HuH-7.5 (cell line): ENCODE measurements at regions not wholly inside any gene's neighbourhood (a gene's known extent, or its start where the extent isn't known, plus 50 kb on each side); places are given as distances from the start of the nearest gene placed in this dataset.
"Not testable (repeated sequence)": the region's sequence is repeated elsewhere in the genome, so short reads cannot be mapped to it uniquely, and the experiment has no call there.

Experiments
- DNase-seq: peaks from one replicate; pipeline ENCODE4 v3.0.0; 2011; ENCODE audit warnings: low spot score

- not testable (repeated sequence) for DNase-seq
These were observed 270.7 kb downstream of the XPNPEP1 start for GRCh38 chr10:109652612-109653011.

- no peak for DNase-seq
These were observed 273.1 kb downstream of the XPNPEP1 start for GRCh38 chr10:109650228-109650627.

DNA sequence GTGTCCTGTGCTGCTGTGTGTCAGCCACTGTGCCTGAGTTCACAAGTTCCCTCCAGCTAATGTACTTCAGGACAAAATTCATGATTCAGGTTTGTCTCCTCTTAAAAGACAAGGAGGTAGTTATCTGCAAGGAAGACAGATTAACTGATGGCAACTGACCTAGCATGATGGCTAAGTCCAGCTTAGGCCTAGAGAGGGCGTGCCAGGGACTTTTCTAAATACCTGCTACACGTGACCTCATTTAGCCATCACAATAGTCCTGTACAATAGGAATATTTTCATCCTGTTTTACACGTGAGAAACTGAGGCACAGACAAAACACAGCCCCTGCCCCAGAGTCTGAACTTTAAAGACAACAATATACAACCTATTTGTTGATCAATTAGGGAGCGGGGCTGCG lies 275.7 kb downstream of the XPNPEP1 start:
- no peak for DNase-seq

GRCh38 chr10:109633846-109634245 lies 289.5 kb downstream of the XPNPEP1 start:
- no peak for DNase-seq

DNA sequence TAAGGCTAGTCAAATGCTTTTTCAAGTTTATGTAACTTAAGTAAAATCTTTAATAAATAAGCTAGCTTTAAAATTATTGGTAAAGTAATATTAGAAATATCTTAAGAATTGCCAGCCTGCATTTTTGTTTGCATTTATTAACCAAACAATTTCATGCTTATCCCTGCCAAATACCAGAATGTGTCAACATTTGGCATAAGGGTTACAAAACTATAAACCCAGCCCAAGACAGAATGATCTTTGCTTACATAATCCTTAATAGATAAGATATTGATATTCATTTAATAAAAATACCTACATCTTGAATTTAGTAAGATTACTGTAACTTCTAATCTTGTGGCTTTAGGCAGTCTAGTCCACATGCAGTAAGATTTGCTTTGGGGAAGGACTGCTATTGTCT lies 290.3 kb downstream of the XPNPEP1 start:
- not testable (repeated sequence) for DNase-seq

DNA sequence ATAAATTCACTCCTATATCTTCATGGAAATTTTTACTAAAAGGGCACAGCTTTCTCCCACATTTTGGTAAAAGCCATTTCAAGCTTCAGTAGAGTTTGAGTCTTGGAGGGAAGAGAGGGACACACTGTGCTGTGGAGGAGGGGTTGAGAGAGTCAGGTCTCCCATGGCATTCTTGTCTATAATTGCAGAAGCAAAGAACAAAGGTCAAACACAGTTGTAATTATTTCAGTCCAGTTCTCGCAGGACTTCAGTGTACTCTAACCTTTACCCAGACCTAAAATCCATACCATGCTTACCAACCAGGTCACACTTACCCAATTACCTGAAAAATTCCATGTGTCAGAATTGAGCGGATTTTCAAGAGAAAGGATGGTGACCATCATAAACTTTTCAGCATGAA lies 298.4 kb downstream of the XPNPEP1 start:
- no peak for DNase-seq

GRCh38 chr10:109622566-109622965 lies 300.7 kb downstream of the XPNPEP1 start:
- DNase-seq = no peak

- DNase-seq = no peak
These were observed 302.9 kb downstream of the XPNPEP1 start for GRCh38 chr10:109620396-109620795.

GRCh38 chr10:109619914-109620313 lies 303.4 kb downstream of the XPNPEP1 start:
- no peak for DNase-seq

DNA sequence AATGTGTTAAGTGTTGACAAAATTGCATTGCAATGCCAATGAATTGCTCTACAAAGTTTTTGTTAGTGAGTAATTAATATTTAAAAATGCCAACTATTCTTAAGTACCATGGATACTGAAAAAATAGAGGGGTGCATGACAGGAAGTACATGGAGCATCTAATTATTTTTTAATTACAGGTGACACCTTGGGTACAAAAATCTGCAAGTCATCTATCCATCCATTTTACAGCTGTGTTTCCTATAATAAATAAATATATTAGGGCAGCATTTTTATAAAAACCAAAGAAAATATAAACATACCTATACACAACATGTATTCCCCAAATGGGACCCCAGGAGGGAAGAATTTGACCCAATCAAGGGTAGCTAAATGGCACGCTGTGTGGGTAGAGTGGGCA lies 304.6 kb downstream of the XPNPEP1 start:
- no peak for DNase-seq

DNA sequence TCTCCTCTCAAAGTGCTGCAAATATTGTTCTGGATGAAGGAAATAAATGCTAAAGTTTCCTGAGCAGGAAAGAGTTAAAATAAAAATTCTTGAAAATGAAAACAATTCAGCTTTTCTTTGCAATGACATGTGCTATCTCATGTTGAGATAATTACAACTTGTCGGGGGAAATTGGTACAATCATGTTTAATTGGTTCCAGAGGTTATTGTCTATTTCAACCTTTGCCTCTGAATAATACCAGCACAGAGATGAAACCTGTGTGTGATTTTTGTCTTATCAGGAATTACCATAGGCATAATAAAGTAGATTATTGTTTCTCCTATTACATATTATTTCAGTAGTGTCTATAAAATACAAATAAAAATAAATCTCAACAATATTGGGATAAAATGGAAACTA lies 305.0 kb downstream of the XPNPEP1 start:
- no peak for DNase-seq

DNA sequence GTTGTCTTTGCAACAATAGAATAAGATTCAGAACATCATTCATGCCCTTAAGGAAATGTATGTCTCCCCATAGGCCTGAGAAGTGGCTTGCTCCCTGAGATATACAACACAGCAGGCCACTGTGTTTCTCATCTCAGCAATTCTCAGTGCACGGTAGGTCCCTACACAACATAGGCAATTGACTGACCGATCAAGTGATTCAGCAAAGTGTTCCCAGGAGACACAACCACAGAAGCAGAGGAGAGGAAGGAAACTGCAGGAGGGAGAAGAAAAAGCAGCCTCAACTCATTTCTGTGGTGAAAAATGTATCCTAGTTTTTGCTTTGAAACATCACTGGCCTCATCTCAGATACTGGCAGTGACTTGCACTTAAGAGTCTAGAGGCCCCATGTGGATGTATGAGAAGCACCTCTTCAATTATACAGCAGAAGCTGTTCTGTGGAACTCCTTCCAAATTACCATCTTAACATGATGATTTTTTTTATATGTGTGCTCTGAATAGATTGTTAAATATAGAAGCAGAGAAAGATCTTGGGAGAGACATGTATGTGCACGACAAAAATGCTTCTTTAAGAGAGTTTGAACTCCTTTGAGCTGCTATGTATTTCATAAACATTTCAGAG lies 306.8 kb downstream of the XPNPEP1 start:
- DNase-seq = no peak

DNA sequence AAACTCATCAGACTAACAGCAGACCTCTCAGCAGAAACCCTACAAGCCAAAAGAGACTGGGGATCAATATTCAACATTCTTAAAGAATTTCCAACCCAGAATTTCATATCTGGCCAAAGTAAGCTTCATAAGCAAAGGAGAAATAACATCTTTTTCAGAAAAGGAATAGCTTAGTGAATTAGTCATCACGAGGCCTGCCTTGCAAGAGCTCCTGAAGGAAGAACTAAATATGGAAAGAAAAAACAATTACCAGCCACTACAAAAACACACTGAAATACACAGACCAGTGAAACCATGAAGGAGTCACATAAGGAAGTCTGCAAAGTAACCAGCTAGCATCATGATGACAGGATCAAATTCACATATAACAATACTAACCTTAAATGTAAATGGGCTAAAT lies 328.0 kb downstream of the XPNPEP1 start:
- DNase-seq = not testable (repeated sequence)

- DNase-seq = no peak
These were observed 329.6 kb downstream of the XPNPEP1 start for GRCh38 chr10:109593682-109594081.

GRCh38 chr10:109592391-109592790 lies 330.9 kb downstream of the XPNPEP1 start:
- no peak for DNase-seq

- DNase-seq = no peak
These were observed 331.7 kb downstream of the XPNPEP1 start for GRCh38 chr10:109591601-109592000.

DNA sequence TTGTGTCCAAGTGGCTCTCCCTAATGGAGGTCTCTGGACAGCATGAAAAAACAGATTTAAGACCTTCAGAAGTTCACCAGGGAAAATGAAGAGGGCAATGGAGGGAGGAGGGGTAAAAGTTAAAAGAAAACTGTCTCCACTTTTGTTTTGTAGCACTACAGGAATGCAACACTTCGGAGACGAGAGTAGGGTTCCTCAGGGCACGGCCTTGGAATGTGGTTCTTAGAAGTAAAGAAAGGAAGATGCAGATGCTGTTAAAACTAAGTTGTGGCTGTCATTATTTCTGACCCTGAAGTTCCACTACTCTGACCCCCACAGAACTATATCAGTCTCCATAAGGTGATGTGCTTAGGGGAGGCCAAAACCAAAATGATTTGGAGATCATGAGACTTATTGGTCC lies 335.1 kb downstream of the XPNPEP1 start:
- no peak for DNase-seq

- no peak for DNase-seq
These were observed 335.9 kb downstream of the XPNPEP1 start for GRCh38 chr10:109587366-109587765.

DNA sequence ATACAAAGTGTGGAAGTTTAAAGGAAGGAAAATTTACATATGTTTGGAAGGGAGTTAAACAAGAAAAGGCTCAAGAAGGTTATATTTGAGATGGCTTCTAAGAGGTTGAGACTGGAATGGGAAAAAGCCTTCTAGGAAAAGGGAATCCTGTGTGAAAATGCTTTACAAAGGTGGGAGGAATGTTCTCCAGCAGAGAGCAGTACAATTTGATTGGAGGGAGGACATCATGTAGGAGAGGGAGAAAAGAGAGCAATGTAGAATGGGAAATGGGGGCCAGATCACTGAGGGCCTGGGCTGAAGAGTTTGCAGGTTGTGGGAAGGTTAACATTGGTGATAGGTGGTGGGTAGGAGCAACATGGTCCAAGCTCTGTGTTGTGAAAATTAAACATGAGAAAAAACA lies 366.9 kb downstream of the XPNPEP1 start:
- DNase-seq = no peak

DNA sequence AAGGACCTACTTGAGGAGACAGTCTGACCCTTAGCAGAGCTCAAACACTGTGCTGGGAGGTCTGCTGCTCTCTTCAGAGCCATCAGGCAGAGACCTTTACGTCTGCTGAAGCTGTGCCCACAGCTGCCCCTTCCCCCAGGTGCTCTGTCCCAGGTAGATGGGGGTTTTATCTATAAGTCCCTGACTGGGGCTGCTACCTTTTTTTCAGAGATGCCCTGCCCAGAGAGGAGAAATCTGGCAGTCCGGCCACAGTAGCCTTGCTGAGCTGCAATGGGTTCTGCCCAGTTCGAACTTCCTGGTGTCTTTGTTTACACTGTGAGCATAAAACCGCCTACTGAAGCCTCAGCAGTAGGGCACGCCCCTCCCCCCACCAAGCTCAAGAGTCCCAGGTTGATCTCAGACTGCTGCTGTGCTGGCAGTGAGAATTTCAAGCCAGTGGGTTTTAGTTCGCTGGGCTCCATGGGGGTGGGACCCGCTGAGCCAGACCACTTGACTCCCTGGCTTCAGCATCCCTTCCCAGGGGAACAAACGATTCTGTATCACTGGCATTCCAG lies 381.2 kb downstream of the XPNPEP1 start:
- not testable (repeated sequence) for DNase-seq

GRCh38 chr10:109534193-109534592 lies 389.1 kb downstream of the XPNPEP1 start:
- no peak for DNase-seq

DNA sequence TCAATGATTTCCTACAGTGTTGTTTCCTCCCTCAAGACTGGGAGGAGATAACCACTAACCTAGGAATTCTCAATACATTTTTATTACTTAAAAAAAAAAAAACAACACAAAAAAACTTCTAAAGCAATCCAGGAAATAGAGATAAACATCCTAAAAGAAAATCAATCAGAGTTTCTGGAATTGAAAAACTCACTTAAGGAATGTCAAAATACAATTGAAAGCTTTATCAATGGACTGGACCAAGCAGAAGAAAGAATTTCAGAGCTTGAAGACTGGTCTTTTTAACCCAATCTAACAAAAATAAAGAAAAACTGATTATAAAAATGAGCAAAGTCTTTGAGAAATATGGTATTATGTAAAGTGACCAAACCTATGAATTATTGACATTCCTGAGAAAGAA lies 394.1 kb downstream of the XPNPEP1 start:
- no peak for DNase-seq

DNA sequence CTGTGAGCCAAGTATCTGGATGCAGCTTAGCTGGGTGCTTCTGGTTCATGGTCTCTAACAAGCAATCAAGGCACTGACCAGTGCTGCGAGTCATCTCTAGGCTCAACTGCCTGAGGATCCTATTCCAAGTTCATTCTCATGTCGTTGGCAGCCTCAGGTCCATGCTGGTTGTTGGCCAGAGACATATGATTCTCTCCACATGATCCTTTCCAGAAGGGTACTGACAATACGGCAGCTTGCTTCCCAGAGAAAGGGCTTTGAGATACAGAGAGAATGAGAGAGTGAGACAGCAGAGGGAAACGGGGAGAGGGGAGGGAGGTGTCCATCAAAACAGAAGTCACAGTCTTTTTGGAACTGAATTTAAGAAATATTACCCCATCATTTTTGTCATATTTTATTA lies 405.6 kb downstream of the XPNPEP1 start:
- no peak for DNase-seq

DNA sequence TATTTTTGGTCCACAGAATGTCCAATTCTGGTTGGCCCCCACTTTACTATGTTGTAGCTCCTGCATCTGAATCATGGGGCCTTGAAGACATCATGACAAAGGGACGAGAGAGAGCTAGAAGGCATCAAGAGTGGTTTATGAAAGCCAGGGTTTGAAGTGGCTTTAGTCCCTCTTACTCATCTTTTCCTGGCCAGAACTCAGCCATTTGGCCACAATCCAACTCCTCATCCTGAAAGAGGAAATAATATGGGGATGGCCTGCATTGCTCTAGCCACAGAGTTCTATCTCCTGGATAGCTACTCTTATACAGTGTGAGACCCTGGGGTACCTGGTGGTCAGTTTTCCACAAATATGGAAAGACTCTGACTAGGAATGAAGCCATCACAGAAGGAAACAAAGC lies 418.9 kb downstream of the XPNPEP1 start:
- no peak for DNase-seq
